ENCODE measurements at regions not wholly inside any gene's neighbourhood (a gene's known extent, or its start where the extent isn't known, plus 50 kb on each side); places are given as distances from the start of the nearest gene placed in this dataset.
A peak's percentile ranks its signal among the peaks of the same experiment; 100 is the strongest.
"Not testable (repeated sequence)": the region's sequence is repeated elsewhere in the genome, so short reads cannot be mapped to it uniquely, and the experiment has no call there.

DNA sequence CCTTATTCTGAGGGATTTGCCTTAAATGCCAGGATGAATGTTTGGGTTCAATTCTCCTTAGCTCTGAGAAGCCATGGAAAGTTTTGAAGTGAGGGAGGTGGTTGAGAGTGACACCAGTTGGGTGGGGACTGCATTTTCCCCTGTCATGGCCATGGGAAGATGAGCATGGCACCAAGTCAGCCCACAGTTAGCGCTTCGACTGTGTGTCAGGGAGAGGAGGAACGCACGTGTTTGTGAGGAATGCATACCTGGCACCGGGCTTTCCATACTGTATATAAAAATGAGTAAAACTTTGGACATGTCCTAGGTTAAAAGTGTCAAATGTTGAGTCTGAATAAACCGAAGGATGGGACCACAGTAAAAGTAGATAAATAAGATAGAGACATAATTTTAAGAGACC lies 187.5 kb upstream of the KL start:
- no peak for DNase-seq

GRCh38 chr13:32829269-32829668 lies 187.0 kb upstream of the KL start:
- DNase-seq, result peak; percentile 22

- DNase-seq, result peak; percentile 35
Observed at GRCh38 chr13:32829676-32830335, 186.4 kb upstream of the KL start.

GRCh38 chr13:32830336-32831031 lies 185.7 kb upstream of the KL start:
- DNase-seq, result no peak

- no peak for DNase-seq
Observed at GRCh38 chr13:32837307-32837972, 178.8 kb upstream of the KL start.

DNA sequence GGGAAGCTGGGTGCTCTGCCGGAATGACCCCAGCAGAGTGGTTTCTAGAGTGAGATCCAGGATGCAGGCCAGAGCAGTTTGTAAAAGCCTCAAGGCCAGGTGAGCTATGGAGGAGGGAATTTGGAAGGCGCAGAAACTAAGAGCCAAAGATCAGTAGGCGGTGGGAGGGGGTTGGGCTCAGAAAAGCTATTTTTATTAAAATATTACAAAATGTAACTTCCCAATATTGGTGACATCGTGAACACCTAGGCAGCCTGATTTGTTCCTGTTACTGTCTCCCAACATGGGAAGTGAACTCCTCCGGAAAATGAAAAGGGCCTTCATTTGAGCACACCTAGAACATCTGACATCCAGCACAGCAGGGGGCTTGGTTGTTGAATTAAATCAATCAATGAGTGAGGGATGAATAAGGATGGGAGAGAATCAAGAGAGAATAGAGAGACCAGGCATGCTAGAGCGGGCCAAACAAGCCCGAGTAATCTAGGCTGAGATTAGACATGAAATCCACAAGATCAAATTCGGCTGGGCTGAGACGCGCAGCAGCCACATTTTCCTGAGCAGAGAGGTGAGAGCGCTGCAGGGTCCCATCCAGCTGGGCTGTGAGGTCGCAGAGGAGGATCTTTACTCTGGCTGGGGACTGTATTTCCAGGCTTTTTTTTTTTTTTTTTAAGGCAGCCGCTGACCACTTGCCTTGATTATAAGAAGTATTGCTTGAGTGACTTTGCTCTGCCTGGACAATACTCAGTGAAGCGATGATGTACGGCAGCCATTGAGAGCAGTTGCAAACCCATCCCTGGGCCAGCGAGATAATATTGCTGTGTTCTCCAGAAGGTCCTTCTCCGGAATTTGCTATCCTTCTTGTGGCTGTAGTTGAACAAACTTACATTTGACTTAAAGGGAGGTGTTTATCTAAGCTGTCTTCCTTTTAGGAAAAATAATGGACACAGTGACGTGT lies 178.0 kb upstream of the KL start:
- peak; percentile 58 for DNase-seq

DNA sequence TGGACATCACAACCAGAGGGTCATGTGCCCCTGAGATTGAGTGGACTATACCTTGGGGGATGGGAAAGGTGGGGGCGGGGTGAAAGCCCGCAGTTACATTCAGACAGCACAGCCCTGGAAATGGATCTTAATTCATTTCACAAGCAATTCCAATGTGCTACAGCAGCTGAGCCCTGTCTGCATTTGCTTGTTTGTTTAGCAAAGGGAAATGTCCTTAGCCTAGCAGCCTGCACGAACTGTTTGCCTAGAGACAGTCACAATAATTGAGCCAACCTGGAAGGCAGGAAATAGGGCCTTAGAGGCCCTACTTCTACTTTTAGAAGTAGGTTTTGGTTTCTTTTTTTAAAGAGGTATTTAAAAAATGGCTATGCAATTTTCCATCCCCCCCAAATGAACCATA lies 177.3 kb upstream of the KL start:
- no peak for DNase-seq

DNA sequence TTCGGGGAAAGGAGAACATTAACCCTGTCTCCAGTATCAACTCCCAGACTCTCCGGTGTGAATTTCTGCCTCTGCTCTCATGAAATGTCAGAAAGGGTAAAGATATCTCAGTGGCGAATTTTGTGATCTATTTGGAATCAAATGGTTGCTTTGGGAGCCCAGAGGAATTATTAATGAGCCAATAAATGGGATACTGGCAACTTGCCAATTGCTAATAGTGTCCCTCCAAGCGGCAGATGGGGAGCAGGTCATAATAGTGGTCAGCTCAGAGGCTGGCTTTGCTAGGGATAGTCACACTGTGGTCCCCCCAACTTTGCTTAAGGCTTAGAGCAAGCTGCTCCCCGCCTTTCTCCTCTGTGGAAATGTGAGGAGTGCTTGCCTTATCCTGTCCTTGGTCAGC lies 176.1 kb upstream of the KL start:
- no peak for DNase-seq

DNA sequence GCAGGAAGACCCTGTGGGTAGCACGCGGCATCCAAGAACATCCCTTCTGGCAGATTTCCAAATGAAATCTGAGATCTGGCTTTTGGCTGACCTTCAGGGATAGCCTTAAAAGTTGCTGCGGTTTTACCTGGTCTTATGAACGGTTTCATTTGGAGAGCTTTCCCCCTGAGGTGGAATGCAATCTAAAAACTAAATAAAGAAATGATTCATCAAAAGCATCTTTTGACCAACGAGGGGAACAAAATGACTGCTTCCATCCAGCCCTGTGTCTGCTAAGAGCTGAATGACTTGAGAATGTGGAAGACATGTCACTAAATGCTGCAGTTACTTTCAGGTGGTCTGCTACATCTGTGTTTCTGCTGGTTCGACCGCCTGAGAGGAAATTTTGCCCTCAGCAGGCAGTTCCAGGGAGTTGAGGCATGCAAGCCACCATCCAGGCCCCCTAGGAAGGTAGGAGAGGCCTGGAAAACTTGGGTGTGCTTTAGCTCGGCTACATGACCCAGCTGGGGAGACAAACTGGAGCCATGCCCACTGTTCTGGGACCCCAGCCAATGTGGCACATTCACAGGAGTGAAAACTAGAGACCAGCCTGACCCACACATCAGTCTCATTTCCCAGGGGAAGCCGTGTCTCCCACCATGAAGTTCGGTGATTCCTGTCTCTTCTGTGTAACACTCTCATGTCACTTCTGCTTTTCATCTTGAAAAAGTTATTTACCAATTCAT lies 175.1 kb upstream of the KL start:
- no peak for DNase-seq

DNA sequence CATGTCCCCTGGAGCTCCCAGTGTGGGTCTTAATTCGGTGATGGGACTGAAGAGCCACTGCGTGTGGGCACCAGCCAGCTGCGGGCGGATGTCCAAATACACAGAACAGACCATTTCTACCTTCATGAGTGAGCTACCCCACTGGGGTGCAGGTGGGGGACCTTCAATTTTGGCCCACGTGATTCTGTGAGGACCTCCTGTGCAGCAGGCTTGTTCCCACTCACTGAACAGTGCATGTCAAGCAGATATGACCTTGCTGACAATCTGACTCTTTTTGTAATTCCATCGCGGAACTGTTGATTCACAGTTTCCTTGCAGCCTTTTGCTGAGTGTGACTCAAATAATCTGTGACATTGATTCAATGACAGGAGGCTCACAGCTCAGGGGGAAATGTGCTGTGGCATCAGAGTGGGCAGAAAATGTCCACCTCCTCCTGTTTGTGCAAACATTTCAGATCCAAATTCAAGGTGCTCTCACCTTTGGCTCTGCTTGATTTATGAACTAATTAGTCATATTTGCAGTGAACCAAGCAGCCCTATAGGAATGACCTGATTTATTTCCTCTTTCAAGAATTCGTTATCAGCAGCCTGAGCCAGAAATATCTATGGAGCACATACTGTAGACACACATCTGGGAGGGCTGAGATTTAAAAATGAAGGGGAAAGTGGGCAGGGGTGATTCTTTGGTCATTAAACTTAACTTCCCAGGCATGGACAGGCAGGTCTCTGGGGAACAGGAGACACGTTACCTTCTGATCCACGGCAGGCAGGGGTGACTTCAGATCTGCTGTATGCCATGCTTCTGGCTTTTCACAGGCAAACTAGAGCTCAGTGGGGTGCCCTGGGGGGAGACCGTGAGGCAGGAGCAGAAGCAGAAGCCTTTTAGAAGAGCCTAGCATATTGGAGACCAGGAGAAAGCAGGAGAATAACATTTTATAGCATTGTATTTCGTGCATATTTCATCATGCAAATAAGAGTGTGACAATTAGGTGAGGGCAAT lies 170.0 kb upstream of the KL start:
- DNase-seq, result no peak

- not testable (repeated sequence) for DNase-seq
Observed at GRCh38 chr13:32847976-32848375, 168.2 kb upstream of the KL start.

DNA sequence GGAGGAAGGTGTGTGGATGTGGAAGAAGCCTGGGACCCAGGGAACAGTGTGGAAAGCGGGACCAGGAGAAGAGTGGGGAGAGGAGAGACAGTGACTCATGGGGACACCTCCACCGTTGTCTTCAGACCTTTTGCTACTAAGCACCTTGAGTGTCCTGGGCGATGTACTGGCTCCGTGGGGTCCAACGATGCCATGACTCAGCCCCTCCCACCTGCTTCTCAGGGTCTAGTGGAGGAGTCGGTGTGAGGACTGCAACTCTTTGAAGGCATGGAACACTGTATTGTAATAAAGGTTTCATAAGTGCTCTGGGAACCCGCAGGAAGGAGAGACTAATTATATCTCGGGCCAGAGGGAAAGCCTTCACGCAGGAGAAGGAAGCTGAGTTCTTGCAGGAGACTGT lies 166.9 kb upstream of the KL start:
- no peak for DNase-seq

DNA sequence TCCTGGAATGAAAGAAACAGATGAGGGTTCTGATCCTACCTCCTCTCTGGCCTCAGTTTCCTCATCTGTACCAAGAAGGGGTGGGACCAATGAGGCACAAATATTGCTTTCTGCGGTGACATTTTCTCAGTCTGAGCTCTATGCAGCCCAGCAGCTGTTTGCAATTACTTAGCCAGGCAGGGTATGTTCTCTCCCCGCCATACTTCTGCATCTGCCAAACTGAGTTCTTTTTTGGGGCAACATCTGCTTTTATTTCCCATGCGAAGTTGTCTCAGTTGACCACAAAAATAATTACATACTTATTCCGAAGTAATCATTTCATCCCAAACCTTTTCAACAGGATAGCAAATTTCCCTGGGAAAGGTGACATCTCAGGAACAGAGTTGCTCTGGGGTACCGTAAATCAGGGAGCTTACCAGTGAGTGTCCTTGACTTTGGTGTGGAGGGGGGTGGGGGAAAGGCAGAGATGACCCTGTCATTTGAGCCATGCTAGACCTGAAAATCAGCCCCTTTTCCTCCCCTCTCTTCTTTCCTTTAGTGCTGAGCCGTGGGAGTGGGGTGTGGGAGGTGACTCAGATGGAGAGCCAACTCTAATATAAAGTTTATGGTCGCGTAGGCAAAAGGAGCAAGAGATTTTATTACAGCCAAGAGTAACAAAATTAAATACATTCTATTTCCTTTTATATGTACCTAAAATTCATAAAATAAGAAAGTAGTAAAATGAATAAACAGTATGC lies 165.7 kb upstream of the KL start:
- DNase-seq, result peak; percentile 44

- peak; percentile 29 for DNase-seq
Observed at GRCh38 chr13:32851083-32852069, 164.8 kb upstream of the KL start.

GRCh38 chr13:32852526-32852925 lies 163.7 kb upstream of the KL start:
- DNase-seq, result no peak

DNA sequence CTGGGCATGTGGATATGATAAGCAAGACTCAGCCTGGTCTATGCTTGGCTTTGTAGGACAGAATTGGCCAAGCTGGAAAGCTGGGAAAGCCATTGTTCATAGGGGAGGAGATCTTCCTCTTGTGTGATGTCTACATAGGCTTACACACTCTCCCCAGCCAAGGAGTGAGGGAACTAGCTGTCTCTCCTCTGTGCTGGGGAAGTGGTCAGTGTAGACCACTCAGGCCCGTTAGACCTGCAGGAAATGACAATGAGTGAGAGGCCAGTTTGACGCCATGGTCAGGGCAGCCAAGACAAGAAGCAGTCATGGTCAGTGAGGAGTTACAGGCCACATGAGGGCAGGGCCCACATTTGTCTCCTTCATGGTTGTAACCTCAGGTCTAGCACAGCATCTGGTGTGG lies 159.1 kb upstream of the KL start:
- no peak for DNase-seq

DNA sequence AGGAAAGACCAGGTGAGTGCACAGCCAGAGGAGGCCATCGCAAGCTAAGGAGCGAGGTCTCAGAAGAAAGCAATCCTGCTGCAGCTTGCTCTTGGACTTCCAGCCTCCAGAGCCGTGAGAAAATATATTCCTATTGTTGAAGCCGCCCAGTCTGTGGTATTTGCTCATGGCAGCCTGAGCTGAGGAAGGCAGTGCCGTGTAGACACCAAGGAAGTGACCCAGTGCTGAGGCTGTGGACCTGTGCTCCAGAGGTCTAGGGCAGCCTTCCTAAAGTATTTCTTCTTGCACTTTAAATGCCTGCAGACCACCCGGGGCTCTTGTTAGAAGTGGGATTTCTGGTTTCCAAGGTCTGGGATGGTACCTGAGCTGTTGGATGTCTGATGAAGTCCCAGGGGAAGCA lies 158.5 kb upstream of the KL start:
- no peak for DNase-seq

DNA sequence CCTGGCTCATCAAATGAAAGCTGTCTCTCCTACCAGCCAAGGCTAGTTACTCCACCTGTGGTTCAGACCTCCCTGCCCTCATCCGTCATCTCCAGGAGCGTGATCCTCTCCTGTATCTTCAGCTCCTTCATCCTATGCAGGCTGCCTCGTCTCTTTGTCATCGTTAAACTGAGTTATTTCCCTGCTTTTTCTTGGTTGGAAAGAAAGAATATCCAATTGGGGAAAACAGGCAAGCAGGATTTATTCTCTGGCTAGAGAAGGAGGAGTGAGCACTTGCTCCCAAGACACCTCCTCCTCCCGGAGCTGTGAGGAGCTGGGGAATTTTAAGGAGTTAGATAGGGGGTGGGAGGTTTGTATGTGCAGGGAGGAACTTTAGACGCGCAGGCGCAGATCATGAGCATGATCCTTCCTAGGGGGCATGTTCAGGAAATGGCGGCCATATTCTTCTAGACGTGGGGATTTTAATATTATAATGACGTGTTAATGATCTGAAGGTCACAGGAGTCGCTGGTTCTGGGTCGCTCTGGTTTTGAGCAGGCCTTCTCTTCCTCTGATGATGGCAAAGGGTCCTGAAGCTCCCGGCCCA lies 156.4 kb upstream of the KL start:
- no peak for DNase-seq
